ENCODE measurements at regions not wholly inside any gene's neighbourhood (a gene's known extent, or its start where the extent isn't known, plus 50 kb on each side); places are given as distances from the start of the nearest gene placed in this dataset.

DNA sequence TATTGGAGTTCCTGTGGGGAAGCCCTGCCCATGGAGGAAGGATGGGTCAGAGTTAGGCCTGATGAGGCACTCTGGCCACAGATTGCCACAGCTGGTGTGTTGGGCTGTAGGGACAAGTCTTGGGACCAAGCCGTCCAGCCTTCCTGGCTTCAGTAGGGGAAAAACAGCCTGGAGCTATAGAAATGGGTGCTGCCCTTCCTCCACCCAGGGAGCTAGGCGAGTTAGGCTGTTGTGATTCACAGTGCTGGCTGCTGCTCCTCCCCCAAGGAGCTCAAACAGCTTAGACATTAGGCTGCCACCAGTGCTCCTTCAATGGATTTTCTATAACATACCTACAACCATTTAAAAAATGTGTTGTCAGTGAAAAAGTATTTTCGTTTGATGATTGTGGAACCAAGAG is 274.3 kb downstream of the RPL10L start:
- Histone ChIP-seq H3K27ac (no peak overlapping the region), H3K27me3 (no peaks in the 10 kb centered on the region), H3K4me1 (no peaks in the 10 kb centered on the region), H3K9me3 (peaks cover 0 to 12% (median 0%) of the 10 kb centered on the region in 3 donors), H3K36me3 (no peaks in the 10 kb centered on the region), H3K4me3 (no peak overlapping the region)
- TF ChIP-seq EP300 (IDR thresholded peaks at IDR 0.05) (no peak), POLR2A (IDR thresholded peaks at IDR 0.05) (no peak), POLR2AphosphoS5 (IDR thresholded peaks at IDR 0.05) (no peak)
- TF ChIP-seq, protein P1, sequence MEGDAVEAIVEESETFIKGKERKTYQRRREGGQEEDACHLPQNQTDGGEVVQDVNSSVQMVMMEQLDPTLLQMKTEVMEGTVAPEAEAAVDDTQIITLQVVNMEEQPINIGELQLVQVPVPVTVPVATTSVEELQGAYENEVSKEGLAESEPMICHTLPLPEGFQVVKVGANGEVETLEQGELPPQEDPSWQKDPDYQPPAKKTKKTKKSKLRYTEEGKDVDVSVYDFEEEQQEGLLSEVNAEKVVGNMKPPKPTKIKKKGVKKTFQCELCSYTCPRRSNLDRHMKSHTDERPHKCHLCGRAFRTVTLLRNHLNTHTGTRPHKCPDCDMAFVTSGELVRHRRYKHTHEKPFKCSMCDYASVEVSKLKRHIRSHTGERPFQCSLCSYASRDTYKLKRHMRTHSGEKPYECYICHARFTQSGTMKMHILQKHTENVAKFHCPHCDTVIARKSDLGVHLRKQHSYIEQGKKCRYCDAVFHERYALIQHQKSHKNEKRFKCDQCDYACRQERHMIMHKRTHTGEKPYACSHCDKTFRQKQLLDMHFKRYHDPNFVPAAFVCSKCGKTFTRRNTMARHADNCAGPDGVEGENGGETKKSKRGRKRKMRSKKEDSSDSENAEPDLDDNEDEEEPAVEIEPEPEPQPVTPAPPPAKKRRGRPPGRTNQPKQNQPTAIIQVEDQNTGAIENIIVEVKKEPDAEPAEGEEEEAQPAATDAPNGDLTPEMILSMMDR (IDR thresholded peaks at IDR 0.05) = no peak
- 70 to 80% methylated on average over 2 to 3 of the region's 3 CpGs for WGBS, 2 donors (ENCODE audit: low coverage in 1 of 2)
- no peak for ATAC-seq

DNA sequence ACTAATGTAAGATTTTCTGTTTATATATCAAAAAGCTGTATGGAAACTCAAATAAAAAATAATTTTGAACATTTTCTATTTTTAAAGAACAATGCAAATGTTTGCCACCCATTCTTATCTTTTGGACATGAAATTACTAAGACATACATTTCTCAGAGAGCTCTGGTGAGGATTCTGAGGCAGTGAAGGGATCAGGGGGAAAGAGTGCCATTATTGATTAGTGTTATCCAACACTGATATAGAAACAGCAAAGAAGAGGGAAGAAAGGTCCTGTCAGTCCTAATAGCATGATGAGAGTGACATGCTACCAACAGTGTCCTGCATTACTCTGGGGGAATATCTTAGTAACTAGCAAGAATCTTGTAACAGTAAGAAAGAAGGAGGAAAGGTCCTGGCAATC is 282.2 kb downstream of the RPL10L start:
- H3K4me3 ChIP-seq = no peak overlapping the region
- H3K4me1 ChIP-seq = no peaks in the 10 kb centered on the region
- H3K27me3 ChIP-seq = no peaks in the 10 kb centered on the region
- no peak overlapping the region for H3K27ac ChIP-seq
- H3K36me3 ChIP-seq = no peaks in the 10 kb centered on the region
- TF ChIP-seq, protein P1 (IDR thresholded peaks at IDR 0.05) = no peak
- no peak for TF ChIP-seq POLR2AphosphoS5 (IDR thresholded peaks at IDR 0.05)
- TF ChIP-seq POLR2A (IDR thresholded peaks at IDR 0.05) = no peak
- no peak for TF ChIP-seq EP300 (IDR thresholded peaks at IDR 0.05)
- no peak for ATAC-seq
- H3K9me3 ChIP-seq = peaks cover 0 to 12% (median 0%) of the 10 kb centered on the region in 3 donors

DNA sequence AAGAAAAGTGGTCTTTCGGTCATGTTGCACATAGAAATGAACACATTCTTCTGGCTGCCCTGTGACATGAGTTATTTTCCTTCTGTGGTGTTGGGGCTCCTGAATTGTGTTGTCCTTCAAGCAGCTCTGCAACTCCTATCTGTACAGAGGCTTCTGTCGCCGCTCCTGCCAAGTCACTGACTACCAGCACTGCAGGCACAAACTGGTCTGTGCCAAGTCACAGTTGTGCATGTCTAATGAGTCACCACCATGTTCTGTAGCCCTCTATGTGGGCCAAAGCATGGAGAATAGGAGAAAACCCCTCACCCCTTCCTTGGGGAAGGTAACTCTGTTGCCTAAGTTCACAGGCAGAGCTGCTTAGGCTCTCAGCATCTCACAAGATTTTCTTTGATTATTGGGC is 283.3 kb downstream of the RPL10L start:
- H3K36me3 ChIP-seq = no peaks in the 10 kb centered on the region
- ATAC-seq = no peak
- TF ChIP-seq, protein P1 (IDR thresholded peaks at IDR 0.05) = no peak
- TF ChIP-seq POLR2AphosphoS5 (IDR thresholded peaks at IDR 0.05) (no peak), EP300 (IDR thresholded peaks at IDR 0.05) (no peak), POLR2A (IDR thresholded peaks at IDR 0.05) (no peak)
- 54 to 100% methylated on average over 1 to 3 of the region's 3 CpGs for WGBS, 2 donors (ENCODE audit: low coverage in 1 of 2)
- H3K27ac ChIP-seq = no peak overlapping the region
- H3K9me3 ChIP-seq = peaks cover 0 to 10% (median 0%) of the 10 kb centered on the region in 3 donors
- H3K4me1 ChIP-seq = no peaks in the 10 kb centered on the region
- H3K4me3 ChIP-seq = no peak overlapping the region
- H3K27me3 ChIP-seq = no peaks in the 10 kb centered on the region

DNA sequence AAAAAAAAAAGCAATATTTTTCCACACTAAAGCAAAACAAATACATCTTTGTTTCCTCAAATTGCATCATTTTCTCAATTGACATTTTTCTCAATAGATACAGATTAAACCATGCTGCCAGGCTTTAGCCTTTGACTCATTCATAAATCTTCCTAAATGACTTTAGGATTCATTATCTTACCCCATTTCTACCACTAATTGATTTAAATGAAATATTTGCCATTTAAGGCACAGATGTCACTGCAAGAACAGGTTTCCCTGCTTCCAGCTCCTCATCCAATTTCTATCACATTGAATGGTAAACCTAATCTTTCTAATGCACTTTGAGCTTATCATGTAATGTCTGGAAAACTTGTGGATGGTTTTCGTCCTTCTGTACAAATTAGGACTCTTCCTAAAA is 298.7 kb downstream of the RPL10L start:
- H3K27me3 ChIP-seq = no peaks in the 10 kb centered on the region
- no peak for ATAC-seq
- no peaks in the 10 kb centered on the region for H3K4me1 ChIP-seq
- no peaks in the 10 kb centered on the region for H3K9me3 ChIP-seq
- no peak overlapping the region for H3K4me3 ChIP-seq
- TF ChIP-seq POLR2A (IDR thresholded peaks at IDR 0.05) = no peak
- no peaks in the 10 kb centered on the region for H3K36me3 ChIP-seq
- 50 to 78% methylated on average over 1 of the region's 1 CpG for WGBS, 2 donors (ENCODE audit: low coverage in 1 of 2)
- H3K27ac ChIP-seq = no peak overlapping the region

DNA sequence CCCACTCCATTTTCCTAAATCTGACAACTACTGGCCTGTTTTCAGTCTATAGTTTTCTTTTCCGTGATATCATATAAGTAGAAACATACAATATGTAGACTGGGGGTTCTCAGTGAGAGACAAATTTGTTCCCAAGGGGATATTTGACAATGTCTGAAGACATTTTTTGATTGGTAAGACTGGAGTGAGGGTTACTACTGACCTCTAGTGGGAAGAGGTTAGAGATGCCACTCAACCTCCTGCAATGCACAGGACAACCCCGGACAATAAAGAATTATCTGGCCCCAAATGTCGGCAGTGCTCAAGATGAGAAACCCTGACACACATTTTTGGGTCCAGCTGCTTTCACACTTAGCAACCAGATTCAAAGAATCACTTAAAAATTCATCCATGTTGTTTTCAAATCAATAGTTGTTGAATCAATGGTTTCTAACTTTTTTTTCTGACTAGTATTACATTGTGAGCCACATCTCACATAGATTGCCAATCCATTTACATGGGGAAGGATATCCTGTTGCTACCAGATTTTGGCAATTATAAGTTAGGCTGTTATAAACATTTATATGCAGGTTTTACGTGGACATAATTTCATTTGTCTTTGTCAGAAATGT is 307.1 kb downstream of the RPL10L start:
- Histone ChIP-seq H3K4me1 (no peaks in the 10 kb centered on the region), H3K36me3 (no peaks in the 10 kb centered on the region), H3K9me3 (no peaks in the 10 kb centered on the region), H3K27ac (no peak overlapping the region), H3K27me3 (no peaks in the 10 kb centered on the region), H3K4me3 (no peak overlapping the region)
- TF ChIP-seq POLR2AphosphoS5 (IDR thresholded peaks at IDR 0.05) (no peak), EP300 (IDR thresholded peaks at IDR 0.05) (no peak), POLR2A (IDR thresholded peaks at IDR 0.05) (no peak)
- TF ChIP-seq, protein P1 (IDR thresholded peaks at IDR 0.05) = peak in 1 of 4 experiments; percentile 33
- ATAC-seq = no peak
- 24 to 48% methylated on average over 3 to 4 of the region's 4 CpGs for WGBS, 2 donors (ENCODE audit: low coverage in 1 of 2)
